HCT116 (cell line): ENCODE measurements at regions not wholly inside any gene's neighbourhood (a gene's known extent, or its start where the extent isn't known, plus 50 kb on each side); places are given as distances from the start of the nearest gene placed in this dataset.

ENCODE experiments used
- ATAC-seq: fragments of 200-7000 bp; cut with Tn5 transposase; 2 replicates; pipeline ENCODE4 v1.9.1; 2020; ENCODE audit warnings: mild to moderate bottlenecking, moderate library complexity
- BruUV-seq: library from RNA; stranded (reverse); fragments of 400-500 nt; replicated peaks from 2 replicates; lab custom pipeline; 2021; lab: Mats Ljungman, UMichigan
- CTCF ChIA-PET: fragments of 300-600 bp; sonication (Branson Sonifier 250); formaldehyde crosslinking; loops from one replicate; lab custom pipeline; 2021; ENCODE audit warnings: antibody characterized with exemption; lab: Charles Lee
- POLR2A ChIA-PET: fragments of 300-600, 350-600 bp; sonication (Branson Sonifier 250); formaldehyde crosslinking; loops from one replicate; lab custom pipeline; 2021; ENCODE audit warnings: antibody characterized with exemption; lab: Charles Lee
- RAD21 ChIA-PET, 2 experiments: fragments of 300-600 bp; sonication (Branson Sonifier 250); formaldehyde crosslinking; loops; one replicate each; lab custom pipeline; 2023; ENCODE audit warnings: low total read pairs in 2 of 2; ENCODE audit not compliant: uncharacterized antibody in 2 of 2, unreplicated experiment in 2 of 2, low non-redundant PET in 1 of 2; lab: Charles Lee
- DNase-seq: peaks from one replicate; pipeline ENCODE4 v3.0.0-alpha.2; 2010; ENCODE audit warnings: low read depth, low spot score
- H2AFZ ChIP-seq: fragments of 200-600 bp; shearing (Covaris generic), sonication (generic); 2 replicates; pipeline ENCODE4 v1.6.1; 2017; ENCODE audit warnings: low read depth, mixed run types, mixed read lengths, antibody characterized with exemption, low read length; ENCODE audit not compliant: poor library complexity, severe bottlenecking
- H3K27ac ChIP-seq: 2 replicates; pipeline ENCODE4 v1.5.1; 2012; ENCODE audit warnings: low read depth, low read length
- H3K27me3 ChIP-seq: fragments of 200-600 bp; sonication (generic); 2 replicates; pipeline ENCODE4 v1.6.1; 2016; ENCODE audit warnings: mixed run types, low read length, mixed read lengths; ENCODE audit not compliant: insufficient read depth
- H3K36me3 ChIP-seq, 2 experiments: fragments of 200-500 bp in 1 of 2; fragments of 200-600 bp in 1 of 2; sonication (Bioruptor generic) in 1 of 2; sonication (generic) in 1 of 2; 2 replicates each; pipeline versions ENCODE4 v1.5.1 to v1.6.1; 2014 to 2016; ENCODE audit warnings: low read length in 2 of 2, inconsistent platforms in 1 of 2, mixed read lengths in 1 of 2, mixed run types in 1 of 2; ENCODE audit not compliant: insufficient read depth in 2 of 2, control insufficient read depth in 1 of 2
- H3K4me1 ChIP-seq, 2 experiments: fragments of 200-600 bp in 1 of 2; sonication (generic) in 1 of 2; 2 replicates each; pipeline versions ENCODE4 v1.5.1 to v1.6.1; 2012 to 2017; ENCODE audit warnings: low read length in 2 of 2, inconsistent platforms in 1 of 2, mild to moderate bottlenecking in 1 of 2, mixed read lengths in 1 of 2, mixed run types in 1 of 2, moderate library complexity in 1 of 2; ENCODE audit not compliant: insufficient read depth in 2 of 2, control insufficient read depth in 1 of 2
- H3K4me2 ChIP-seq: fragments of 200-600 bp; sonication (generic); 2 replicates; pipeline ENCODE4 v1.6.1; 2017; ENCODE audit warnings: mixed run types, low read length, mixed read lengths
- H3K4me3 ChIP-seq, 2 experiments: fragments of 200-600 bp in 1 of 2; sonication (generic) in 1 of 2; replicated peaks in 1 of 2; 2 replicates each; pipeline ENCODE4 v1.5.1; 2011 to 2016; ENCODE audit warnings: low read length in 2 of 2, control low read depth in 1 of 2, low read depth in 1 of 2, mild to moderate bottlenecking in 1 of 2, mixed read lengths in 1 of 2, mixed run types in 1 of 2
- H3K79me2 ChIP-seq: fragments of 200-600 bp; sonication (generic); 2 replicates; pipeline ENCODE4 v1.6.1; 2017; ENCODE audit warnings: mild to moderate bottlenecking, mixed run types, low read length, moderate library complexity, mixed read lengths; ENCODE audit not compliant: insufficient read depth
- H3K9ac ChIP-seq: fragments of 200-600 bp; sonication (generic); 2 replicates; pipeline ENCODE4 v1.6.1; 2016; ENCODE audit warnings: low read length, mixed read lengths
- H3K9me2 ChIP-seq: fragments of 200-600 bp; sonication (generic), shearing (Covaris generic); 2 replicates; pipeline ENCODE4 v1.6.1; 2017; ENCODE audit warnings: mixed run types, mild to moderate bottlenecking, moderate library complexity; ENCODE audit not compliant: insufficient read depth
- H3K9me3 ChIP-seq, 2 experiments: fragments of 200-500 bp in 1 of 2; fragments of 200-600 bp in 1 of 2; sonication (Bioruptor generic) in 1 of 2; sonication (generic) in 1 of 2; 2 replicates each; pipeline ENCODE4 v1.6.1; 2014 to 2017; ENCODE audit warnings: low read length in 2 of 2, mixed read lengths in 2 of 2, inconsistent platforms in 1 of 2, low read depth in 1 of 2, mild to moderate bottlenecking in 1 of 2, mixed run types in 1 of 2, moderate library complexity in 1 of 2; ENCODE audit not compliant: control insufficient read depth in 1 of 2, insufficient read depth in 1 of 2
- H4K20me1 ChIP-seq: fragments of 200-600 bp; sonication (generic), shearing (Covaris generic); 2 replicates; pipeline ENCODE4 v1.6.1; 2017; ENCODE audit warnings: mixed run types, mild to moderate bottlenecking, moderate library complexity; ENCODE audit not compliant: insufficient read depth
- CBX3 ChIP-seq: IDR thresholded peaks from 2 replicates; pipeline ENCODE4 v1.6.1; 2012; ENCODE audit warnings: low read depth
- FOSL1 ChIP-seq: IDR thresholded peaks from 2 replicates; pipeline ENCODE4 v1.6.1; 2012; ENCODE audit warnings: low read depth
- JUND ChIP-seq: IDR thresholded peaks from 2 replicates; pipeline ENCODE4 v1.6.1; 2012
- POLR2AphosphoS5 ChIP-seq: IDR thresholded peaks from 2 replicates; pipeline ENCODE4 v1.6.1; 2011; ENCODE audit warnings: mild to moderate bottlenecking, low read depth, low read length, moderate library complexity
- SIN3A ChIP-seq: IDR thresholded peaks from 2 replicates; pipeline ENCODE4 v1.6.1; 2012; ENCODE audit warnings: low read depth
- SP1 ChIP-seq: IDR thresholded peaks from 2 replicates; pipeline ENCODE4 v1.6.1; 2012; ENCODE audit warnings: low read depth
- SRF ChIP-seq: IDR thresholded peaks from 2 replicates; pipeline ENCODE4 v1.6.1; 2012; ENCODE audit warnings: low read depth
- YY1 ChIP-seq: IDR thresholded peaks from 2 replicates; pipeline ENCODE4 v1.6.1; 2011; ENCODE audit warnings: low read length, low read depth, moderate library complexity, mild to moderate bottlenecking; ENCODE audit not compliant: insufficient replicate concordance; ENCODE audit errors: extremely low read depth
- ZFX ChIP-seq: fragments of 450-650 bp; IDR thresholded peaks from 2 replicates; pipeline ENCODE4 v1.6.1; 2017
- intact Hi-C: fragments of 100-400 bp; cut with micrococcal nuclease; formaldehyde crosslinking; loops from 2 replicates; pipeline ENCODE4 v1.10.0; 2022
- TF ChIP-seq, protein P1 (sequence below): IDR thresholded peaks from 2 replicates; pipeline ENCODE4 v1.6.1; 2012; ENCODE audit warnings: low read depth
- TF ChIP-seq, protein P2 (sequence below): IDR thresholded peaks from 2 replicates; pipeline ENCODE4 v1.6.1; 2012
- TF ChIP-seq, protein P3 (sequence below): IDR thresholded peaks from 2 replicates; pipeline ENCODE4 v1.6.1; 2012
- TF ChIP-seq, protein P4 (sequence below), 3 experiments: fragments of 200-600 bp in 1 of 3; sonication (generic) in 1 of 3; IDR thresholded peaks in 2 of 3; conservative IDR thresholded peaks in 1 of 3; 2 replicates each; pipeline ENCODE4 v1.5.1; 2012 to 2017; ENCODE audit warnings: low read depth in 2 of 3, low read length in 2 of 3, antibody characterized with exemption in 1 of 3, borderline replicate concordance in 1 of 3, control low read depth in 1 of 3, mild to moderate bottlenecking in 1 of 3, mixed read lengths in 1 of 3, mixed run types in 1 of 3, moderate library complexity in 1 of 3; ENCODE audit not compliant: insufficient read depth in 1 of 3

DNA sequence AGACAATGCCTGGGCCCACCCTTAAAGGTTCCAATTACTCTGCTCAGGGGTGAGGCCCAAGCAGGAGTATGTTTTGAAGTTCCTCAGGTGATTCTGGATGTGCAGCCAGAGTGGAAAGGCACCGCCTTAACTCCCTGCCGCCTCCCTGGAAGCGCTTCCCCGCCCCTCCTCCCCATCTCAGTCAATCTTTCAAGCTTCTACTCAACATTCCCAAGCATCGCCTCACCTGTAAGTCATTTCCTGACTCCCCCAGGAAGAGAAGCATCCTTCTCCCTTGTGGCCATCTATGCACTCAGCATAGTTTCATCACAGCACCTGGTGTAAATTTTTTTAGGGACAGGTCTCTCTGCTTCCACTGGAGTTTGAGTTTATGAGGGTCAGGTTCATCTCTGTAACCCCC is 67.5 kb downstream of the MYL12B start (continued):
- TF ChIP-seq, protein P1, sequence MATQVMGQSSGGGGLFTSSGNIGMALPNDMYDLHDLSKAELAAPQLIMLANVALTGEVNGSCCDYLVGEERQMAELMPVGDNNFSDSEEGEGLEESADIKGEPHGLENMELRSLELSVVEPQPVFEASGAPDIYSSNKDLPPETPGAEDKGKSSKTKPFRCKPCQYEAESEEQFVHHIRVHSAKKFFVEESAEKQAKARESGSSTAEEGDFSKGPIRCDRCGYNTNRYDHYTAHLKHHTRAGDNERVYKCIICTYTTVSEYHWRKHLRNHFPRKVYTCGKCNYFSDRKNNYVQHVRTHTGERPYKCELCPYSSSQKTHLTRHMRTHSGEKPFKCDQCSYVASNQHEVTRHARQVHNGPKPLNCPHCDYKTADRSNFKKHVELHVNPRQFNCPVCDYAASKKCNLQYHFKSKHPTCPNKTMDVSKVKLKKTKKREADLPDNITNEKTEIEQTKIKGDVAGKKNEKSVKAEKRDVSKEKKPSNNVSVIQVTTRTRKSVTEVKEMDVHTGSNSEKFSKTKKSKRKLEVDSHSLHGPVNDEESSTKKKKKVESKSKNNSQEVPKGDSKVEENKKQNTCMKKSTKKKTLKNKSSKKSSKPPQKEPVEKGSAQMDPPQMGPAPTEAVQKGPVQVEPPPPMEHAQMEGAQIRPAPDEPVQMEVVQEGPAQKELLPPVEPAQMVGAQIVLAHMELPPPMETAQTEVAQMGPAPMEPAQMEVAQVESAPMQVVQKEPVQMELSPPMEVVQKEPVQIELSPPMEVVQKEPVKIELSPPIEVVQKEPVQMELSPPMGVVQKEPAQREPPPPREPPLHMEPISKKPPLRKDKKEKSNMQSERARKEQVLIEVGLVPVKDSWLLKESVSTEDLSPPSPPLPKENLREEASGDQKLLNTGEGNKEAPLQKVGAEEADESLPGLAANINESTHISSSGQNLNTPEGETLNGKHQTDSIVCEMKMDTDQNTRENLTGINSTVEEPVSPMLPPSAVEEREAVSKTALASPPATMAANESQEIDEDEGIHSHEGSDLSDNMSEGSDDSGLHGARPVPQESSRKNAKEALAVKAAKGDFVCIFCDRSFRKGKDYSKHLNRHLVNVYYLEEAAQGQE: no peak
- TF ChIP-seq POLR2AphosphoS5 (no peak), CBX3 (0 out of 2 replicates have a peak, but pooled peaks have one; percentile 42), ZFX (no peak), YY1 (no peak), SRF (no peak), FOSL1 (peak; percentile 43)
- TF ChIP-seq, protein P2, sequence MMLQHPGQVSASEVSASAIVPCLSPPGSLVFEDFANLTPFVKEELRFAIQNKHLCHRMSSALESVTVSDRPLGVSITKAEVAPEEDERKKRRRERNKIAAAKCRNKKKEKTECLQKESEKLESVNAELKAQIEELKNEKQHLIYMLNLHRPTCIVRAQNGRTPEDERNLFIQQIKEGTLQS: no peak
- TF ChIP-seq, protein P3, sequence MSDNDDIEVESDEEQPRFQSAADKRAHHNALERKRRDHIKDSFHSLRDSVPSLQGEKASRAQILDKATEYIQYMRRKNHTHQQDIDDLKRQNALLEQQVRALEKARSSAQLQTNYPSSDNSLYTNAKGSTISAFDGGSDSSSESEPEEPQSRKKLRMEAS: no peak

DNA sequence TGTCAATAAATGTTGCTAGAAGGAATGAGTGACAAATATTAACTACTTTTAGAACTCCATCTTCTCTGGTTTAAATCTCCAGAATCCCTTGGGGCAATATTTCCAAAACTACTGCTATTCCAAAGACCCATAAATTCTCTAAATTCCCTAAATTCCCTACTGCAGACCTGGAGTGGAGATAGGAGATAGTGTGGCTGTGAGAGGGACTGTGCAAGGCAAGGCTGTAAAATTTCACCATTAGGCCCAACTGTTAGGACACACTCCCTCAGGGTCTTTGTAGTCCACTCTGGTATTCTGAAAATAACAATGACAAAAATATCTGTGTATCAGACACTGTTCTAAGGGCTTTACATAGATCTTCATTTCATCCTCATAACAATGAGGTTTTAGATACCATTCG is 67.9 kb downstream of the MYL12B start:
- Histone ChIP-seq H3K9me3 (no peaks in the 10 kb centered on the region), H3K4me2 (peak overlapping the region; percentile 37), H4K20me1 (no peaks in the 10 kb centered on the region), H3K4me3 (no peak overlapping the region), H3K9ac (no peak overlapping the region), H3K79me2 (no peaks in the 10 kb centered on the region), H3K27me3 (no peaks in the 10 kb centered on the region), H3K27ac (no peak overlapping the region), H3K9me2 (no peaks in the 10 kb centered on the region), H3K4me1 (peaks cover 9 to 26% of the 10 kb centered on the region in 2 experiments; a peak in 3 of 4 replicates), H2AFZ (peak overlapping the region; percentile 12), H3K36me3 (no peaks in the 10 kb centered on the region)
- intact Hi-C loops: loop anchor here (10.0 kb wide), 1 partner anchor 115 kb away; no protein-coding TSS in a partner anchor
- ChIA-PET POLR2A (interaction anchor here (1.0 kb wide), 1 partner anchor 294 kb away, joined by 3 read pairs; no protein-coding TSS in a partner anchor), RAD21 (no interaction called here), CTCF (no interaction called here)
- ATAC-seq (no peak), DNase-seq (no peak)
- TF ChIP-seq, protein P2: no peak
- TF ChIP-seq ZFX (no peak), JUND (no peak), SP1 (no peak), POLR2AphosphoS5 (no peak), SRF (no peak), SIN3A (no peak)
- TF ChIP-seq, protein P4, sequence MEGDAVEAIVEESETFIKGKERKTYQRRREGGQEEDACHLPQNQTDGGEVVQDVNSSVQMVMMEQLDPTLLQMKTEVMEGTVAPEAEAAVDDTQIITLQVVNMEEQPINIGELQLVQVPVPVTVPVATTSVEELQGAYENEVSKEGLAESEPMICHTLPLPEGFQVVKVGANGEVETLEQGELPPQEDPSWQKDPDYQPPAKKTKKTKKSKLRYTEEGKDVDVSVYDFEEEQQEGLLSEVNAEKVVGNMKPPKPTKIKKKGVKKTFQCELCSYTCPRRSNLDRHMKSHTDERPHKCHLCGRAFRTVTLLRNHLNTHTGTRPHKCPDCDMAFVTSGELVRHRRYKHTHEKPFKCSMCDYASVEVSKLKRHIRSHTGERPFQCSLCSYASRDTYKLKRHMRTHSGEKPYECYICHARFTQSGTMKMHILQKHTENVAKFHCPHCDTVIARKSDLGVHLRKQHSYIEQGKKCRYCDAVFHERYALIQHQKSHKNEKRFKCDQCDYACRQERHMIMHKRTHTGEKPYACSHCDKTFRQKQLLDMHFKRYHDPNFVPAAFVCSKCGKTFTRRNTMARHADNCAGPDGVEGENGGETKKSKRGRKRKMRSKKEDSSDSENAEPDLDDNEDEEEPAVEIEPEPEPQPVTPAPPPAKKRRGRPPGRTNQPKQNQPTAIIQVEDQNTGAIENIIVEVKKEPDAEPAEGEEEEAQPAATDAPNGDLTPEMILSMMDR (IDR thresholded peaks at IDR 0.05 in 2 of 3, conservative IDR thresholded peaks at IDR 0.05 in 1 of 3; ENCODE audit: borderline replicate concordance in 1 of 3, insufficient read depth in 1 of 3, low read depth in 2 of 3, low read length in 2 of 3): no peak
- BruUV-seq: no TSS peak
